ENCODE measurements at regions not wholly inside any gene's neighbourhood (a gene's known extent, or its start where the extent isn't known, plus 50 kb on each side); places are given as distances from the start of the nearest gene placed in this dataset.

- no peak for DNase-seq
- no peaks in the 10 kb centered on the region for H3K36me3 ChIP-seq (ENCODE audit: low read depth, missing control alignments)
- peak overlapping the region; percentile 50 to 64 for H3K27ac ChIP-seq
- intact Hi-C loops (cut with DNase I; ENCODE audit: low total_unique reads) = no loop called here
- no peak overlapping the region for H3K4me3 ChIP-seq
- no peaks in the 10 kb centered on the region for H3K27me3 ChIP-seq
- TF ChIP-seq CTCF (IDR thresholded peaks at IDR 0.05) (no peak), POLR2A (IDR thresholded peaks at IDR 0.05) (no peak)
- H3K4me1 ChIP-seq = peaks cover 21% of the 10 kb centered on the region
- 85 to 86% methylated on average over 15 to 18 of the region's 18 CpGs for WGBS, 2 donors
- no peaks in the 10 kb centered on the region for H3K9me3 ChIP-seq
Observed at GRCh38 chr10:42990016-42990720, 86.7 kb upstream of the RET start.

GRCh38 chr10:42990721-42991441 lies 86.0 kb upstream of the RET start:
- H3K9me3 ChIP-seq = no peaks in the 10 kb centered on the region
- H3K36me3 ChIP-seq (ENCODE audit: low read depth, missing control alignments) = no peaks in the 10 kb centered on the region
- intact Hi-C loops (cut with DNase I; ENCODE audit: low total_unique reads) = no loop called here
- peaks cover 21% of the 10 kb centered on the region for H3K4me1 ChIP-seq
- no peak for TF ChIP-seq CTCF (IDR thresholded peaks at IDR 0.05)
- TF ChIP-seq POLR2A (IDR thresholded peaks at IDR 0.05) = no peak
- no peaks in the 10 kb centered on the region for H3K27me3 ChIP-seq
- H3K27ac ChIP-seq = no peak overlapping the region
- H3K4me3 ChIP-seq = no peak overlapping the region
- no peak for DNase-seq
- 89% methylated on average over 17 to 18 of the region's 18 CpGs for WGBS, 2 donors

GRCh38 chr10:42991442-42992098 lies 85.3 kb upstream of the RET start:
- intact Hi-C loops (cut with DNase I; ENCODE audit: low total_unique reads) = no loop called here
- Histone ChIP-seq H3K4me1 (peaks cover 21% of the 10 kb centered on the region), H3K27me3 (no peaks in the 10 kb centered on the region), H3K9me3 (no peaks in the 10 kb centered on the region), H3K36me3 (ENCODE audit: low read depth, missing control alignments) (no peaks in the 10 kb centered on the region), H3K4me3 (no peak overlapping the region), H3K27ac (no peak overlapping the region)
- no peak for TF ChIP-seq POLR2A (IDR thresholded peaks at IDR 0.05)
- TF ChIP-seq CTCF (IDR thresholded peaks at IDR 0.05) = no peak
- DNase-seq = no peak
- 65 to 87% methylated on average over 10 of the region's 10 CpGs for WGBS, 2 donors

GRCh38 chr10:42992156-42992956 lies 84.5 kb upstream of the RET start:
- Histone ChIP-seq H3K36me3 (ENCODE audit: low read depth, missing control alignments) (no peaks in the 10 kb centered on the region), H3K4me3 (no peak overlapping the region), H3K4me1 (peaks cover 21% of the 10 kb centered on the region), H3K27ac (no peak overlapping the region), H3K27me3 (no peaks in the 10 kb centered on the region), H3K9me3 (no peaks in the 10 kb centered on the region)
- WGBS, 2 donors = 88 to 93% methylated on average over 5 to 12 of the region's 12 CpGs
- DNase-seq = no peak
- intact Hi-C loops (cut with DNase I; ENCODE audit: low total_unique reads) = no loop called here
- TF ChIP-seq POLR2A (IDR thresholded peaks at IDR 0.05) (no peak), CTCF (IDR thresholded peaks at IDR 0.05) (no peak)

Data from testis (tissue), 2 donors.